ENCODE measurements at regions not wholly inside any gene's neighbourhood (a gene's known extent, or its start where the extent isn't known, plus 50 kb on each side); places are given as distances from the start of the nearest gene placed in this dataset.
A peak's percentile ranks its signal among the peaks of the same experiment; 100 is the strongest.
"Not testable (repeated sequence)": the region's sequence is repeated elsewhere in the genome, so short reads cannot be mapped to it uniquely, and the experiment has no call there.

GRCh38 chr13:79648191-79648590 is 167.2 kb downstream of the NDFIP2 start:
- DNase-seq = no peak

GRCh38 chr13:79647533-79647932 is 166.6 kb downstream of the NDFIP2 start:
- no peak for DNase-seq

- no peak for DNase-seq
These were observed 165.9 kb downstream of the NDFIP2 start for GRCh38 chr13:79646880-79647279.

GRCh38 chr13:79645569-79645968 is 164.6 kb downstream of the NDFIP2 start:
- DNase-seq = no peak

- DNase-seq = no peak
These were observed 161.6 kb downstream of the NDFIP2 start for GRCh38 chr13:79642596-79642995.

- no peak for DNase-seq
These were observed 156.3 kb downstream of the NDFIP2 start for GRCh38 chr13:79637133-79637763.

DNA sequence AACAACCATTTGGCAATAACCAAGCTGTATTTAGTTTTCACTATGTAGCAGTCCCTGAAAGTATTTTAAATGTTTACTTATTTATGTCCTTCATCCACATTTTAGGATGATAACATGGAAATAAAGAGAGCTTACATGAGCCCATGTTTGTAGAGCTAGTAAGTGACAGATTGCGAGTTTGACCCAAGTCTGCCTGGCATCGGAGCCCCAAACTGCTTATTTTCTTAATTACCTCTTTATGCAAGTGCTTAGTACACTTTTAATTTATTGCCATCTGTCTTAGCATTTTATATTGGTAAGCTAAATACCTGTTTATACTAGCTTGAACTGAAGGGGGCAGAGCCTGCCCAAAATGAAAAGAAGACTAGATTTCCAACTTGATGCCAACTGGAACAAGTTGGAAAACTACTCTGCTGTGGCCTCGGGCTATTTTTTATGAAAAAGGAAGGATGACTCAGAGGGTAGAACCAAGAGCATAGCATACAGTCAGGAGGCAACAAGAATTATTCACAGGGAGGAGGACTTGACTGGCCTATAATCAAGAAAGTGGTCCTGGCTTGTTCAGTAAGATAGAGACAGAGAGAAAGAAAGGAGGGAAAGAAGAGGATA is 150.2 kb downstream of the NDFIP2 start:
- DNase-seq = peak; percentile 1

- DNase-seq = no peak
These were observed 147.5 kb downstream of the NDFIP2 start for GRCh38 chr13:79628463-79628862.

- DNase-seq = no peak
These were observed 146.0 kb downstream of the NDFIP2 start for GRCh38 chr13:79626924-79627323.

DNA sequence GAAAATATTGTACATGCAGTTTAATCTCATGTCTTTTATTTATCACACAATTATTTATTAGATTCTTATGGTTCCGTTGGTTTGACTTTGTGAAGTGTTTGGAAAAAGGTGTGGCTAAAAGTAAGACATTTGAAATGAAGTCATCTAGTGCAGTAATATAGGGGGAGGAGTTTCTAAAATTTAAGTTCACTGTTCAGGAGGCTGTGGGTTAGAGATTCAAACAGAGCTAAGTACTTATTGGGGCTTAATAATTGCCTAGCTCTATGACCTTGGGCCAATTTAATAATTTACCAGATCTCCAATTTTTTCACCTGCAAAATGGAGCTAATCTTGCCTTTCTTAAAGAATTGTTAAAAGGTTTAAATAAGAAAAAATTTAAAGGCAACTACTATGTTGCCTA is 144.6 kb downstream of the NDFIP2 start:
- no peak for DNase-seq

- DNase-seq = no peak
These were observed 140.9 kb downstream of the NDFIP2 start for GRCh38 chr13:79621902-79622301.

DNA sequence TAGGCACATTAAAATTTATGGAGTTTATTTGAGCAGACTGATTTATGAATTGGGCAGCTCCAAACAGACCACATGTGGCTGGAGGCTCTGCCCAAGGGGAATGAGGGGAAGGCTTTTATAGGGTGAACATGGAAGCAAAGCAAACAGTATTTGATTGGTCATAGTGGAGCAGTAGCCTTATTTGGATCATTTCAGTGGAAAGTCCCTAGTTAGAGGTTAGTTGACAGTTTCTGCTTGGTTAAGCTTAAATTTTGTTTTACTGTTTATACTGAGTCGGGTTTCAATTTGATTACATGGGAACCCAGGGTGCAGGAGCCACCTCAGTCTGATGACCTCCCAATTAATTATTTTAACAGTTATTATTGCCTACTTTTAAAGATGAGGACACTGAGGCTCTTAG is 140.5 kb downstream of the NDFIP2 start:
- DNase-seq = no peak

DNA sequence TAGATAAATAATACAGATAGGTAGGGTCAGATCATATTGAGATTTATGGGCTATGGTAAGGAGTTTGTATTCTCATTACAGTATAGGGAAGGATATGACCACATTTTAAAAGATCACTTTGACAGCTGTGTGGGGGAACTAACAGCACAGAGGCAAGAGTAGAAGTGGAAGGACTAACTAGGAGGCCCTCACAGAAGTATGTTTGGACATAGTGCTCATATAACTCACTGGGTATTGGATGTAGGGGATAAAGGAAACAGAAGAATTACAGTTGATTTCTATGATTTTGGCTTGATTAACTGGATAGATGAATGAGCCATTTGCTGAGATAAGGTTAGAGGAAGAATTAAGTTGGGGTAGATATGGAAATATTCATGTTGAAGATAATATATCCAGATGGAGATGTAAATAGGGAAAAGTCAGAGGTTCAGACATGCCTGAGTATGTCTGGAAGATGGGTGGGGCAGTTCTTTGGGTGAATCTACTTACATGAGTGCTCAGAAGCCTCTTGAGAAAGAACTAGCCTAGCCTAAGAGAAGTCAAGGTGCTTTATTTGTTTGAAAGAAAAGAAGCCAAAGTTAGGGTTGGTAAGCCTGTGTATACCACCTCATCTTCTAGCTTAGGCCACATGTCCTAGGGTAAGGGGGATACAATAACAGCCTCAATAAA is 133.4 kb downstream of the NDFIP2 start:
- DNase-seq = no peak

GRCh38 chr13:79612604-79613003 is 131.6 kb downstream of the NDFIP2 start:
- no peak for DNase-seq

DNA sequence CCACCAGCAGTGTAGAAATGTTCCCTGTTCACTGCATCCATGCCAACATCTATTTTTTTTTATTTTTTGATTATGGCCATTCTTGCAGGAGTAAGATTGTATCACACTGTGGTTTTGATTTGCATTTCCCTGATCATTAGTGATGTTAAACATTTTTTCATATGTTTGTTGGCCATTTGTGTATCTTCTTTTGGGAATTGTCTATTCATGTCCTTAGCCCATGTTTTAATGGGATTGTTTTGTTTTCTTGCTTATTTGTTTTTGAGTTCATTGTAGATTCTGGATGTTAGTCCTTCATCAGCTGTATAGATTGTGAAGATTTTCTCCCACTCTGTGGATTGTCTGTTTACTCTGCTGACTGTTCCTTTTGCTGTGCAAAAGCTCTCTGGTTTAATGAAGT is 126.9 kb downstream of the NDFIP2 start:
- DNase-seq = not testable (repeated sequence)

Data from midbrain (tissue), 1 donor.